ENCODE measurements at regions not wholly inside any gene's neighbourhood (a gene's known extent, or its start where the extent isn't known, plus 50 kb on each side); places are given as distances from the start of the nearest gene placed in this dataset.
"Not testable (repeated sequence)": the region's sequence is repeated elsewhere in the genome, so short reads cannot be mapped to it uniquely, and the experiment has no call there.

DNA sequence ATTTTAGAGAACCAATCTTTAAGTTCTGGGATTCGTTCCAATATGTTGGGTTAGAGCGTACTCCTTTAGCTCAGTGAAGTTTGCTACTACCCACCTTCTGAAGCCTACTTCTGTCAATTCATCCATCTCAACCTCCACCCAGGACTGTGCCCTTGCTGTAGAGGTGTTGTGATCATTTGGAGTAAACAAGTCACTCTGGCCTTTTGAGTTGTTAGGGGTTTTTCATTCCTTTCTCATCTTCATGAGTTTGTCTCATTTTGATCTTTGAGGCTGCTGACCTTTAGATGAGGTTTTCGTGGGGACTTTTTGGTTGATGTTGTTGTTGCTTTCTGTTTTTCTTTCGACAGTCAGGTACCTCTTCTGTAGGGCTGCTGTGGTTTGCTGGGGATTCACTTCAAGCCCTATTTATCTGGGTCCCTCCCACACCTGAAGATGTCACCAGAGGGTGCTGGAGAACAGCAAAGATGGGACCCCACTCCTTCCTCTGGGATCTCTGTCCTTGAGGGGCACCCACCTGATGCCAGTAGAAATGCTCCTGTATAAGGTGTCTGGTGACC, 158.4 kb downstream of the ANKRD36B start:
- not testable (repeated sequence) for H3K27ac ChIP-seq; H3K4me3 ChIP-seq; H3K27me3 ChIP-seq; H3K9me3 ChIP-seq (ENCODE audit: low read depth); H3K36me3 ChIP-seq; H3K4me1 ChIP-seq (ENCODE audit: low read depth); DNase-seq (ENCODE audit: low read depth in 1 of 2, low spot score in 1 of 2)

DNA sequence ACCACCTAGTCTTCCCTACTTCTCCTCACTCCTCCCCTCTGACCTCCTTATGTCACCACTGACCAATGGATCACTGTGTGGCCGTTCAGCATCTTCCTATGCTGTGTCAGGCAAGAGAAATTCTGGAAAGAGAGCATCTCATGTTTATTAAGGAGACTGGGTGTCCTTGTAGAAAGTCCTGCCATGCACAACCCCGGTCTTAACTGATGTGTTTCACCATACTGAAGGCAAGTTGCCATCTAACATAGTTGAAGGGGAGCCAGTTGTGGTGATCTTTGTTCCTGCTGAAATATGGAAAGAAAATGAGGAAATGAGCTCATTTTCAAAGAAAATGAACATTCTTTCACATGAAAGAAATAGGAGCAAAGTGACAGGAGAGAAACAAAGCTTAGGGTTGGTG, 167.3 kb downstream of the ANKRD36B start:
- not testable (repeated sequence) for DNase-seq (ENCODE audit: low read depth in 1 of 2, low spot score in 1 of 2); H3K4me1 ChIP-seq (ENCODE audit: low read depth); H3K36me3 ChIP-seq; H3K4me3 ChIP-seq; H3K9me3 ChIP-seq (ENCODE audit: low read depth); H3K27ac ChIP-seq; H3K27me3 ChIP-seq

DNA sequence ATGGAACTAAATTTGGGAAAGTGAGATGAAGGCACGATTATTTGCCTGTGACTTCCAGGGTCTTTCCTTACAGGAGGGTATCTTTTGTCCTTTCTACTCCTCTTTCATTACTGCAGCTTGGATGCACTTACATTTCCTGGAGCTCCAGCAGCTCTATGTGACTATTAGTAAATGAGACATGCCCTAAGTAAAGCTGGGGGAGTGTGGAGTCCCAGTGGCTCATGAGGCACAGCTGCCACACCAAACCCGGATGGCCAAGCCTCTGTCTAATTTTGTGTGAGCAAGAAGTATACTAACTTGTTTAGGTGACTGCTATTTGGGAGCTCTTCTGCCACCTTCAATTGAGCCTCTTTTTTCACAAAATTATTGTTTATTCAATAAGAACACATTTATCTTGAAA, 183.3 kb downstream of the ANKRD36B start:
- H3K27ac ChIP-seq; H3K36me3 ChIP-seq; H3K9me3 ChIP-seq (ENCODE audit: low read depth); DNase-seq (ENCODE audit: low read depth in 1 of 2, low spot score in 1 of 2); H3K4me3 ChIP-seq; H3K27me3 ChIP-seq; H3K4me1 ChIP-seq (ENCODE audit: low read depth): not testable (repeated sequence)

DNA sequence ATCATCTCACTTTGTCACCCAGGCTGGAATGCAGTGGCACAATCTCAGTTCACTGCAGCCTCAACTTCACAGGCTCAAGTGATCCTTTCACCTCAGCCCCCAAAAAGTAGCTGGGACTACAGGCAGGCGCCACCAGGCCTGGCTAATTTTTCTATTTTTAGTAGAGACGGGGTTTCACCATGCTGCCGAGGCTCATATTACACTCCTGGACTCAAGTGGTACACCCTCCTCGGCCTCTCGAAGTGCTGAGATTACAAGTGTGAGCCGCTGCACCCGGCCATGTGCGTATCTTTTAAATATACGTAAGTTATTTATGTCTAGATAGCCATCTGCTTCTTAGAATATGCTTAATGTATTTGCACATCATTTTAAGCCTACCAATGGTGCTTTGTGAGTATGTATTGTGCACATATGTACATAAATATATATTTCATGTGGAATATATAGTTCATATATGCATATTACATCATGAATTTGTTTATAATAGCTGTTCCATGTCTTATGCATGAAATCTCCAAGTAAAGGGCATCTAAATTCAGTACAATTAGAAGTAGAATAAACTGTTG, 184.4 kb downstream of the ANKRD36B start:
- not testable (repeated sequence) for H3K4me1 ChIP-seq (ENCODE audit: low read depth); H3K9me3 ChIP-seq (ENCODE audit: low read depth); DNase-seq (ENCODE audit: low read depth in 1 of 2, low spot score in 1 of 2); H3K4me3 ChIP-seq; H3K36me3 ChIP-seq; H3K27me3 ChIP-seq
- H3K27ac ChIP-seq: peak overlapping the region; percentile 92

DNA sequence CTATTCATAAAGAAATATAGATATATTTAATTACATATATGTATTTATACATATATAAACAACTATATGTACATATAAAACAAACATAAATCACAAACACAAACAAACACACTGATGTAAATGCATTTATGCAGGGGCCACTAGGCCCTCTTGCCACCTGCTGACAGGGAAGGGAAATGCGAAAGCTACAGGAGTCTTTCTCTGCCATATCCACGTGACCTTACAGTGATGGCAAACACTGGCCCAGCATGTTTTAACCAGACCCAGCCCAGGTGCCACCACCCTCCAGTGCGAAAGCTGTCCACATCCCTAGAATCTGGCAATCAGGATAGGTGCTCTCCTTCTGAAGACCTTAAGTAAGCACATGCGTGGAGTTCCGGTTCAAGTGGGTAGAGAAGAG, 187.0 kb downstream of the ANKRD36B start:
- not testable (repeated sequence) for H3K9me3 ChIP-seq (ENCODE audit: low read depth); H3K4me1 ChIP-seq (ENCODE audit: low read depth); H3K4me3 ChIP-seq; H3K36me3 ChIP-seq; H3K27ac ChIP-seq; H3K27me3 ChIP-seq; DNase-seq (ENCODE audit: low read depth in 1 of 2, low spot score in 1 of 2)

DNA sequence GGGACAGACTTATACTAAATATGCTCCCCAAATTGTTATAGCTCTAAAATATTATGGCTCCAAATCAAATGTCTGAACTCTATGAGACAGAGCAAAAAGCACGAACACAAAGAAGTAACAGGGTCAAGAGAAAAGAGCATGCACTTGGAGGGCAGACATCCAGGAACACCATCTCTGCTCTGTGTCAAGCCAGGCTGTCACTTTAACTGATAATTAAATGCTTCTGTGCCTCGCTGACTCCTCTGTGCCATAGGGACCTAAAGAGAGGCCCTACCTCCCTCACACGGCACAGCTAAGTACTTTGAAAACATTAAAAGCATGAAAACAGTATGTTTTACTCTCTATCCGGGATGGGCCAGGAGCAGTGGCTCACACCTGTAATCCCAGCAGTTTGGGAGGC, 194.0 kb downstream of the ANKRD36B start:
- not testable (repeated sequence) for H3K4me3 ChIP-seq; H3K27ac ChIP-seq; H3K36me3 ChIP-seq; DNase-seq (ENCODE audit: low read depth in 1 of 2, low spot score in 1 of 2); H3K27me3 ChIP-seq; H3K4me1 ChIP-seq (ENCODE audit: low read depth); H3K9me3 ChIP-seq (ENCODE audit: low read depth)

DNA sequence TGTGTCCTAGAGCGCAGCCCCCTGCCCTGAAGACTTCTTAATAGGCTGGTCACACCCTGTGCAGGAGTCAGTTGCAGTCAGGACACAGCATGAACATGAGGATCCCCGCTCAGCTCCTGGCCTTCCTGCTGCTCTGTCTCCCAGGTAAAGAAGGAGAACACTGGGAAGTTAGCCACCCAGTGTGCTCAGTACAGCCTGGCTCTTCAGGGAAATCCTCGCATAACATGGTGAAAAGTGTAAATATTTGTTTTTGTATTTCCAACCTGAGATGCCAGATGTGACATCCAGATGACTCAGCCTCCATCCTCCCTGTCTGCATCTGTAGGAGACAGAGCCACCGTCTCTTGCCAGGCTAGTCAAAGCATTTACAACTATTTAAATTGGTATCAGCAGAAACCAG, 203.9 kb downstream of the ANKRD36B start:
- not testable (repeated sequence) for H3K4me3 ChIP-seq; DNase-seq (ENCODE audit: low read depth in 1 of 2, low spot score in 1 of 2); H3K4me1 ChIP-seq (ENCODE audit: low read depth); H3K27ac ChIP-seq; H3K36me3 ChIP-seq; H3K27me3 ChIP-seq; H3K9me3 ChIP-seq (ENCODE audit: low read depth)

DNA sequence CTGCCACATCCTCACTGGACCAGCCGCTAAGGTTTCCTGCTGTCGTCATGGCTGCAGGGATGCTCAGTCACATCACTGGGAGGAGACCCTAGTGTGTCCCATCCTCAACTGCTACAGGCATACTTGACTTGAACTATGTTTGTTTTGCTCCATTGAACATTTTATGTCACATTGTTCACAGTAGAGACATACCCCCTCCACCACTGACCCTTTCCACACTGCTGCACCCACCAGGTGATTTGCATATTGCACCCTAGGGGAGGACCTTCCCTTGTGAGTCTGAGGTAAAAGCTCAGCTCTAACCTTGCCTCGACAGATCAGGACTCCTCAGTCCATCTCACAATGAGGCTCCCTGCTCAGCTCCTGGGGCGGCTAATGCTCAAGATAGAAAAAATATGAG, 213.8 kb downstream of the ANKRD36B start:
- not testable (repeated sequence) for DNase-seq (ENCODE audit: low read depth in 1 of 2, low spot score in 1 of 2); H3K27me3 ChIP-seq; H3K36me3 ChIP-seq; H3K9me3 ChIP-seq (ENCODE audit: low read depth); H3K4me1 ChIP-seq (ENCODE audit: low read depth); H3K4me3 ChIP-seq; H3K27ac ChIP-seq

DNA sequence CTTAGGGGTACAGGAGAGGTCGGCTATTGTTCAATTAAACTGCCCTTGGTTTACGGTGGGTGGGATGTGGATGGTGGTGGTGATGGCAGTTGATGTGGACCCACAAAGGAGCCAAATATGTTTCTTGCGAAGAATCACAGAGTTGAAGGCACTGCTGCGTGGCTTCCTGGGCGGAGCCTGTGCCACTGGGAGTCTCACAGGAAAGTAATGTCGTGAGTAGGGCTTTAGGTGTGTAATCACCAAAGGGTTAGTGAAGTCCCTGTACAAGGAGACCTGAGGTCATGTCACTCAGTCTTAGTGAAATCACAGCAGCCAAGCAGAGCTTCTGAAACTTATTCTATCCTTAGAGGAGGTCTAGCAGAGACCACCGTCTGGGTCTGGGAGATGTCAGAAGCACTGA, 215.3 kb downstream of the ANKRD36B start:
- H3K4me1 ChIP-seq (ENCODE audit: low read depth); DNase-seq (ENCODE audit: low read depth in 1 of 2, low spot score in 1 of 2); H3K9me3 ChIP-seq (ENCODE audit: low read depth); H3K27me3 ChIP-seq; H3K36me3 ChIP-seq; H3K27ac ChIP-seq; H3K4me3 ChIP-seq: not testable (repeated sequence)

DNA sequence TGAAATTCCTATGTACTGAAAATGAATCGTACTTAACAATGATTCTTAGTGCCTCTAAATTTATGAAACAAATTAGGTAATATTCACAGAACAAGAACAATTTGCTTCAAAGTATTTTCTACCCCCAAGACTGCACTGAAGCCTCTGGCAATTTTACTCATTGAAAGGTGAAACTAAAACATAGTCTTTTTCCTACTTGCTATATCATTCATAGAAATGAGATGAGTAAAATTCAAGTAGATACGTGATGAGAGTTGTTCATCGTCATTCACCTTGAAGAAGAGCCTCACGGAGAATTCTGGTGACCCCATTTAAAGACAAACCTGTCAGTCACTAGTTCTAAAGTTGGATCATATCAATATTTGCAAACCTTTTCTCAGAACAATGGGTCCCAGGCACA, 226.5 kb downstream of the ANKRD36B start:
- H3K27me3 ChIP-seq; H3K9me3 ChIP-seq (ENCODE audit: low read depth); H3K4me1 ChIP-seq (ENCODE audit: low read depth); DNase-seq (ENCODE audit: low read depth in 1 of 2, low spot score in 1 of 2); H3K4me3 ChIP-seq; H3K27ac ChIP-seq; H3K36me3 ChIP-seq: not testable (repeated sequence)

DNA sequence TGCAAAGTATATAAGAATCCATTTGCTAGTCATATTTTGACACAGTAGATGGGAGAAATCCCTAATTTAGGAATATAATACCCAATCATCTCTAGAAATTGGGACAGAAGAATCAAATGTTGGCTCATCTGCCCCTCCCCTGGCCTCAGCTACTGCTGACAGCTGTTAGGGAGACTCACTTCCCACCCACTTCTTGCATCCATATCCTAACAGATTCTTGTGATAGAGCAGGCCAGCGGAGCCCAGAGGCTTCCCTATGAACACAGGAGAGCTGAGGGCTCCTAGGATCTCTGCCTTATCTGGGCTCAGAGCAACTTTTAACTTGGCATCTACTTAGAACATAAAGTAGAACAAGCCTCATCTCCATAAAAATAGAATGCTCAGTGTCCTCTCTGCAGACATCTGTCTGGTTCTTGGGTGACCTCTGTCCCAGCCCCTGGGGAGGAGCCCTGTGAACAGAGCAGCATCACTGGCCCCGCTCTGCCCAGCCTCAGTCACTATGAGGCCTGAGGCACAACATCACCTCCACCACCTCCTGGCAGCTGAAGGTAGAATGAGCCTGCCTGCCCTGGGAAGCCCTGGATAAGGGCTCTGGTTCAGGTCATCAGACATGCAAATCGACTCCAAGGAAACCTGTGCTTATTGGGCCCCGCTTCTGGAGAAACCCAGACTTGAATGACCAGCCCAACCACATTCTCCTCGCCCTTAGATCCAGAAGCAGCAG, 229.7 kb downstream of the ANKRD36B start:
- H3K9me3 ChIP-seq (ENCODE audit: low read depth): no peaks in the 10 kb centered on the region
- peak overlapping the region; percentile 63 for H3K27ac ChIP-seq
- H3K4me1 ChIP-seq (ENCODE audit: low read depth): peaks cover 8% of the 10 kb centered on the region
- H3K36me3 ChIP-seq: no peaks in the 10 kb centered on the region
- no peak overlapping the region for H3K4me3 ChIP-seq
- TF ChIP-seq, protein P1, sequence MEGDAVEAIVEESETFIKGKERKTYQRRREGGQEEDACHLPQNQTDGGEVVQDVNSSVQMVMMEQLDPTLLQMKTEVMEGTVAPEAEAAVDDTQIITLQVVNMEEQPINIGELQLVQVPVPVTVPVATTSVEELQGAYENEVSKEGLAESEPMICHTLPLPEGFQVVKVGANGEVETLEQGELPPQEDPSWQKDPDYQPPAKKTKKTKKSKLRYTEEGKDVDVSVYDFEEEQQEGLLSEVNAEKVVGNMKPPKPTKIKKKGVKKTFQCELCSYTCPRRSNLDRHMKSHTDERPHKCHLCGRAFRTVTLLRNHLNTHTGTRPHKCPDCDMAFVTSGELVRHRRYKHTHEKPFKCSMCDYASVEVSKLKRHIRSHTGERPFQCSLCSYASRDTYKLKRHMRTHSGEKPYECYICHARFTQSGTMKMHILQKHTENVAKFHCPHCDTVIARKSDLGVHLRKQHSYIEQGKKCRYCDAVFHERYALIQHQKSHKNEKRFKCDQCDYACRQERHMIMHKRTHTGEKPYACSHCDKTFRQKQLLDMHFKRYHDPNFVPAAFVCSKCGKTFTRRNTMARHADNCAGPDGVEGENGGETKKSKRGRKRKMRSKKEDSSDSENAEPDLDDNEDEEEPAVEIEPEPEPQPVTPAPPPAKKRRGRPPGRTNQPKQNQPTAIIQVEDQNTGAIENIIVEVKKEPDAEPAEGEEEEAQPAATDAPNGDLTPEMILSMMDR (IDR thresholded peaks at IDR 0.05; ENCODE audit: low read depth, low read length): no peak
- no peak for DNase-seq (ENCODE audit: low read depth in 1 of 2, low spot score in 1 of 2)
- H3K27me3 ChIP-seq: no peaks in the 10 kb centered on the region

All from cardiac muscle cell (in vitro differentiated cells and primary cell).